GM23338 (cell line): ENCODE measurements at regions not wholly inside any gene's neighbourhood (a gene's known extent, or its start where the extent isn't known, plus 50 kb on each side); places are given as distances from the start of the nearest gene placed in this dataset.

Source experiments
- ATAC-seq: fragments of 200-7000 bp; cut with Tn5 transposase; 3 replicates; pipeline ENCODE4 v1.9.1; 2020
- DNase-seq: peaks from one replicate; pipeline ENCODE4 v3.0.0-alpha.2; 2015; ENCODE audit warnings: low spot score
- H2AFZ ChIP-seq: fragments of 200-600 bp; sonication (generic); 2 replicates; pipeline ENCODE4 v1.8.0; 2016; ENCODE audit warnings: antibody characterized with exemption, mild to moderate bottlenecking, moderate library complexity
- H3F3A ChIP-seq: fragments of 200-600 bp; sonication (generic); replicated peaks from 2 replicates; pipeline ENCODE4 v1.8.0; 2017; ENCODE audit warnings: antibody characterized with exemption, mixed run types, low read depth
- H3K27ac ChIP-seq: fragments of 200-600 bp; sonication (generic); 2 replicates; pipeline ENCODE4 v1.6.1; 2016; ENCODE audit warnings: low read depth
- H3K27me3 ChIP-seq: fragments of 200-600 bp; sonication (generic); 2 replicates; pipeline ENCODE4 v1.8.0; 2016; ENCODE audit warnings: mild to moderate bottlenecking, mixed run types, moderate library complexity; ENCODE audit not compliant: insufficient read depth
- H3K36me3 ChIP-seq: fragments of 200-600 bp; sonication (generic); 2 replicates; pipeline ENCODE4 v1.8.0; 2016; ENCODE audit warnings: mild to moderate bottlenecking; ENCODE audit not compliant: insufficient read depth
- H3K4me1 ChIP-seq: fragments of 200-600 bp; sonication (generic); 2 replicates; pipeline ENCODE4 v1.8.0; 2016; ENCODE audit warnings: mild to moderate bottlenecking, moderate library complexity; ENCODE audit not compliant: insufficient read depth
- H3K4me2 ChIP-seq: fragments of 200-600 bp; sonication (generic); 2 replicates; pipeline ENCODE4 v1.7.1; 2017; ENCODE audit warnings: mixed run types
- H3K4me3 ChIP-seq: fragments of 200-600 bp; sonication (generic); 2 replicates; pipeline ENCODE4 v1.6.1; 2016; ENCODE audit warnings: mixed run types
- H3K79me2 ChIP-seq: fragments of 200-600 bp; sonication (generic); replicated peaks from 2 replicates; pipeline ENCODE4 v1.8.0; 2017; ENCODE audit warnings: mild to moderate bottlenecking; ENCODE audit not compliant: insufficient read depth
- H3K9me2 ChIP-seq: fragments of 200-600 bp; sonication (generic); 2 replicates; pipeline ENCODE4 v1.8.0; 2017; ENCODE audit not compliant: insufficient read depth
- H4K20me1 ChIP-seq: fragments of 200-600 bp; sonication (generic); replicated peaks from 2 replicates; pipeline ENCODE4 v1.8.0; 2017; ENCODE audit warnings: mild to moderate bottlenecking; ENCODE audit not compliant: insufficient read depth
- H3K27ac Mint-ChIP-seq: 2 replicates; pipeline ENCODE4 v1.8.0; 2020; ENCODE audit warnings: inconsistent platforms, mild to moderate bottlenecking, moderate library complexity, mixed read lengths
- H3K27me3 Mint-ChIP-seq: 3 replicates; pipeline ENCODE4 v1.8.0; 2022; ENCODE audit warnings: low read depth, mild to moderate bottlenecking, moderate library complexity, mixed read lengths, inconsistent platforms; ENCODE audit not compliant: insufficient read depth, poor library complexity
- H3K36me3 Mint-ChIP-seq: 3 replicates; pipeline ENCODE4 v1.8.0; 2021; ENCODE audit warnings: low read depth, mild to moderate bottlenecking, inconsistent platforms, moderate library complexity, mixed read lengths
- H3K4me1 Mint-ChIP-seq: 3 replicates; pipeline ENCODE4 v1.8.0; 2020; ENCODE audit warnings: mild to moderate bottlenecking, inconsistent platforms, mixed read lengths
- H3K4me3 Mint-ChIP-seq: 3 replicates; pipeline ENCODE4 v1.8.0; 2021; ENCODE audit warnings: moderate library complexity, mild to moderate bottlenecking, inconsistent platforms, mixed read lengths
- H3K9me3 Mint-ChIP-seq: 3 replicates; pipeline ENCODE4 v1.8.0; 2020; ENCODE audit warnings: moderate library complexity, mild to moderate bottlenecking, inconsistent platforms, mixed read lengths
- CREB1 ChIP-seq: fragments of 250-450 bp; sonication (Bioruptor Pico); IDR thresholded peaks from 2 replicates; pipeline ENCODE4 v1.5.0; 2020; ENCODE audit warnings: low read depth, mild to moderate bottlenecking, moderate library complexity
- CTCF ChIP-seq, 2 experiments: fragments of 200-600 bp in 1 of 2; sonication (generic) in 1 of 2; conservative IDR thresholded peaks; 2 replicates each; pipeline versions ENCODE4 v1.5.1 to v1.6.1; 2016 to 2017; ENCODE audit warnings: antibody characterized with exemption in 2 of 2, low read depth in 2 of 2, mild to moderate bottlenecking in 2 of 2, moderate library complexity in 1 of 2
- EZH2 ChIP-seq: fragments of 200-600 bp; sonication (generic); IDR thresholded peaks from one replicate; pipeline ENCODE4 v1.8.0; 2017; ENCODE audit warnings: antibody characterized with exemption, mild to moderate bottlenecking, low read depth; ENCODE audit not compliant: unreplicated experiment
- EZH2phosphoT487 ChIP-seq: fragments of 200-600 bp; sonication (generic); IDR thresholded peaks from one replicate; pipeline ENCODE4 v1.8.1; 2018; ENCODE audit warnings: antibody characterized with exemption; ENCODE audit not compliant: unreplicated experiment
- JUNB ChIP-seq: IDR thresholded peaks from one replicate; pipeline ENCODE4 v1.6.1; 2016; ENCODE audit warnings: antibody characterized with exemption; ENCODE audit not compliant: unreplicated experiment
- NANOG ChIP-seq: IDR thresholded peaks from 2 replicates; pipeline ENCODE4 v1.6.1; 2016; ENCODE audit warnings: antibody characterized with exemption, borderline replicate concordance
- POLR2AphosphoS5 ChIP-seq: IDR thresholded peaks from 2 replicates; pipeline ENCODE4 v1.6.1; 2016; ENCODE audit warnings: antibody characterized with exemption, low read depth
- STAT1 ChIP-seq: IDR thresholded peaks from one replicate; pipeline ENCODE4 v1.6.1; 2016; ENCODE audit warnings: antibody characterized with exemption; ENCODE audit not compliant: unreplicated experiment
- ZNF114 ChIP-seq: fragments of 250-450 bp; sonication (Bioruptor Pico); IDR thresholded peaks from 2 replicates; pipeline ENCODE4 v1.5.0; 2020; ENCODE audit warnings: mild to moderate bottlenecking, moderate library complexity
- ZNF462 ChIP-seq: fragments of 250-450 bp; sonication (Bioruptor Pico); IDR thresholded peaks from 2 replicates; pipeline ENCODE4 v1.5.0; 2020; ENCODE audit warnings: mild to moderate bottlenecking, moderate library complexity
- TF ChIP-seq, protein P1 (sequence below): IDR thresholded peaks from 2 replicates; pipeline ENCODE4 v1.6.1; 2016; ENCODE audit warnings: antibody characterized with exemption
- TF ChIP-seq, protein P2 (sequence below): IDR thresholded peaks from one replicate; pipeline ENCODE4 v1.6.1; 2018; ENCODE audit warnings: antibody characterized with exemption; ENCODE audit not compliant: unreplicated experiment

DNA sequence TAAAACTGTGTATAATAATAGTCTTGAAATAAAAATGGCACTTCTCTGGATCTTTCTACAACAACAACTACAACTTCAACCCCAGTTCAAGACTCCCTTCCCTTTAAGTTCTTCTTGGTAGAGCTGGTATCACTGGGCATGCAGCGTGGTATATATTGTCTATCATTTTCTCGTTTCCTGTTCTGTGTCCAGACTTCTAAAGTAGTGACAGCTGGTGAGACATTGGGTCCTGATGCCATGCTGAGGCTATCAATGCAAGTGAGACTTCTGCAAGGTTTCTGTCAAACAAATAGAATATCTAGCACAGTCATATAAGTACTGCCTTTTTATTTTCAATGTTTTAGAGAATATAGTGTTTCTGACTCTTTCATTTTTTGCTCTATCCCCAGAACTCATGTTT lies 123.0 kb upstream of the GRIN3A start (continued):
- no peak for TF ChIP-seq NANOG
- TF ChIP-seq, protein P1, sequence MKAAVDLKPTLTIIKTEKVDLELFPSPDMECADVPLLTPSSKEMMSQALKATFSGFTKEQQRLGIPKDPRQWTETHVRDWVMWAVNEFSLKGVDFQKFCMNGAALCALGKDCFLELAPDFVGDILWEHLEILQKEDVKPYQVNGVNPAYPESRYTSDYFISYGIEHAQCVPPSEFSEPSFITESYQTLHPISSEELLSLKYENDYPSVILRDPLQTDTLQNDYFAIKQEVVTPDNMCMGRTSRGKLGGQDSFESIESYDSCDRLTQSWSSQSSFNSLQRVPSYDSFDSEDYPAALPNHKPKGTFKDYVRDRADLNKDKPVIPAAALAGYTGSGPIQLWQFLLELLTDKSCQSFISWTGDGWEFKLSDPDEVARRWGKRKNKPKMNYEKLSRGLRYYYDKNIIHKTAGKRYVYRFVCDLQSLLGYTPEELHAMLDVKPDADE = no peak
- no peak for TF ChIP-seq POLR2AphosphoS5
- TF ChIP-seq ZNF114 (CRISPR knock-in tag) = no peak

- no peaks in the 10 kb centered on the region for H3K4me1 Mint-ChIP-seq
- no peaks in the 10 kb centered on the region for H3K27me3 Mint-ChIP-seq
- Histone ChIP-seq H3K9me2 (no peaks in the 10 kb centered on the region), H3K4me2 (no peak overlapping the region), H3K36me3 (no peaks in the 10 kb centered on the region; the same call in 1 of the 2 replicates), H3K4me1 (no peaks in the 10 kb centered on the region), H3F3A (no peaks in the 10 kb centered on the region), H3K79me2 (no peaks in the 10 kb centered on the region), H3K27me3 (no peaks in the 10 kb centered on the region), H4K20me1 (no peaks in the 10 kb centered on the region), H3K27ac (no peak overlapping the region), H2AFZ (no peak overlapping the region), H3K4me3 (no peak overlapping the region)
- H3K9me3 Mint-ChIP-seq = peaks cover 69% of the 10 kb centered on the region
- peaks cover 6% of the 10 kb centered on the region for H3K36me3 Mint-ChIP-seq
- no peak overlapping the region for H3K4me3 Mint-ChIP-seq
- no peak for ATAC-seq
- DNase-seq = no peak
- no peak overlapping the region for H3K27ac Mint-ChIP-seq
- TF ChIP-seq, protein P1 = no peak
- TF ChIP-seq ZNF114 (CRISPR knock-in tag) (no peak), POLR2AphosphoS5 (no peak), EZH2phosphoT487 (no peak), NANOG (no peak), STAT1 (no peak), ZNF462 (CRISPR knock-in tag) (no peak), CREB1 (CRISPR knock-in tag) (no peak), EZH2 (no peak), JUNB (no peak), CTCF (conservative IDR thresholded peaks at IDR 0.05; ENCODE audit: low read depth in 2 of 2) (no peak)
- TF ChIP-seq, protein P2, sequence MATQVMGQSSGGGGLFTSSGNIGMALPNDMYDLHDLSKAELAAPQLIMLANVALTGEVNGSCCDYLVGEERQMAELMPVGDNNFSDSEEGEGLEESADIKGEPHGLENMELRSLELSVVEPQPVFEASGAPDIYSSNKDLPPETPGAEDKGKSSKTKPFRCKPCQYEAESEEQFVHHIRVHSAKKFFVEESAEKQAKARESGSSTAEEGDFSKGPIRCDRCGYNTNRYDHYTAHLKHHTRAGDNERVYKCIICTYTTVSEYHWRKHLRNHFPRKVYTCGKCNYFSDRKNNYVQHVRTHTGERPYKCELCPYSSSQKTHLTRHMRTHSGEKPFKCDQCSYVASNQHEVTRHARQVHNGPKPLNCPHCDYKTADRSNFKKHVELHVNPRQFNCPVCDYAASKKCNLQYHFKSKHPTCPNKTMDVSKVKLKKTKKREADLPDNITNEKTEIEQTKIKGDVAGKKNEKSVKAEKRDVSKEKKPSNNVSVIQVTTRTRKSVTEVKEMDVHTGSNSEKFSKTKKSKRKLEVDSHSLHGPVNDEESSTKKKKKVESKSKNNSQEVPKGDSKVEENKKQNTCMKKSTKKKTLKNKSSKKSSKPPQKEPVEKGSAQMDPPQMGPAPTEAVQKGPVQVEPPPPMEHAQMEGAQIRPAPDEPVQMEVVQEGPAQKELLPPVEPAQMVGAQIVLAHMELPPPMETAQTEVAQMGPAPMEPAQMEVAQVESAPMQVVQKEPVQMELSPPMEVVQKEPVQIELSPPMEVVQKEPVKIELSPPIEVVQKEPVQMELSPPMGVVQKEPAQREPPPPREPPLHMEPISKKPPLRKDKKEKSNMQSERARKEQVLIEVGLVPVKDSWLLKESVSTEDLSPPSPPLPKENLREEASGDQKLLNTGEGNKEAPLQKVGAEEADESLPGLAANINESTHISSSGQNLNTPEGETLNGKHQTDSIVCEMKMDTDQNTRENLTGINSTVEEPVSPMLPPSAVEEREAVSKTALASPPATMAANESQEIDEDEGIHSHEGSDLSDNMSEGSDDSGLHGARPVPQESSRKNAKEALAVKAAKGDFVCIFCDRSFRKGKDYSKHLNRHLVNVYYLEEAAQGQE = no peak
Measured at GRCh38 chr9:101860920-101861319, 122.5 kb upstream of the GRIN3A start.
